A549 (cell line): ENCODE measurements at regions not wholly inside any gene's neighbourhood (a gene's known extent, or its start where the extent isn't known, plus 50 kb on each side); places are given as distances from the start of the nearest gene placed in this dataset.

Source experiments
- ATAC-seq, 2 experiments: fragments of 200-7000 bp in 1 of 2; fragments of >200 bp in 1 of 2; cut with Nextera tagmentation in 1 of 2; cut with Tn5 transposase in 1 of 2; 3 replicates each; pipeline versions ENCODE4 v1.8.0 to v1.9.1; 2018 to 2020; ENCODE audit warnings: mild to moderate bottlenecking in 1 of 2, moderate library complexity in 1 of 2
- CTCF ChIA-PET: fragments of 300-600 bp; sonication (Branson Sonifier 250); formaldehyde crosslinking; extraction: SDS; loops from one replicate; lab custom pipeline; 2021; ENCODE audit warnings: antibody characterized with exemption, inconsistent platforms; lab: Yijun Ruan, JAX
- POLR2A ChIA-PET: fragments of 350-600 bp; formaldehyde crosslinking; extraction: SDS; loops from one replicate; lab custom pipeline; 2021; ENCODE audit warnings: antibody characterized with exemption, inconsistent platforms; lab: Yijun Ruan, JAX
- DNase-seq, 2 experiments: peaks; one replicate each; pipeline versions ENCODE4 v3.0.0 to v3.0.0-alpha.2; 2011 to 2016; ENCODE audit warnings: low read depth in 1 of 2, low spot score in 1 of 2
- FAIRE-seq: peaks from 2 replicates; lab custom pipeline; 2011; peaks lifted over from hg19 to GRCh38; lab: Jason Lieb, UNC
- H3K27ac ChIP-seq, 2 experiments: fragments of >200 bp; sonication (Bioruptor Twin); formaldehyde crosslinking; 3 replicates each; pipeline ENCODE4 v1.5.1; 2016 to 2017
- H3K4me1 ChIP-seq: fragments of >200 bp; sonication (Bioruptor Twin); formaldehyde crosslinking; 3 replicates; pipeline ENCODE4 v1.6.1; 2016
- H3K4me2 ChIP-seq: fragments of >200 bp; sonication (Bioruptor Twin); formaldehyde crosslinking; 3 replicates; pipeline ENCODE4 v1.6.1; 2016
- H3K4me3 ChIP-seq: fragments of >200 bp; sonication (Bioruptor Twin); formaldehyde crosslinking; 3 replicates; pipeline ENCODE4 v1.5.1; 2016
- H3K9me3 ChIP-seq: fragments of >200 bp; sonication (Bioruptor Twin); formaldehyde crosslinking; 3 replicates; pipeline ENCODE4 v1.6.1; 2016
- ATOH8 ChIP-seq: fragments of 250-450 bp; sonication (Bioruptor Pico); IDR thresholded peaks from 2 replicates; pipeline ENCODE4 v1.5.0; 2020; ENCODE audit warnings: low read depth, mild to moderate bottlenecking, moderate library complexity
- CBX2 ChIP-seq: fragments of 200-600 bp; sonication (generic); IDR thresholded peaks from 2 replicates; pipeline ENCODE4 v1.6.1; 2016; ENCODE audit warnings: low read depth, mild to moderate bottlenecking, borderline replicate concordance
- CBX8 ChIP-seq: fragments of 200-600 bp; sonication (generic); IDR thresholded peaks from 2 replicates; pipeline ENCODE4 v1.6.1; 2016
- CHD4 ChIP-seq: fragments of 200-600 bp; sonication (generic); IDR thresholded peaks from 2 replicates; pipeline ENCODE4 v1.6.1; 2016; ENCODE audit warnings: antibody characterized with exemption, mild to moderate bottlenecking, borderline replicate concordance
- EHF ChIP-seq: fragments of 250-450 bp; sonication (Bioruptor Pico); IDR thresholded peaks from 2 replicates; pipeline ENCODE4 v1.5.0; 2020; ENCODE audit warnings: mild to moderate bottlenecking
- EHMT2 ChIP-seq: fragments of 200-600 bp; sonication (generic); IDR thresholded peaks from 2 replicates; pipeline ENCODE4 v1.6.1; 2016; ENCODE audit warnings: antibody characterized with exemption, low read depth, mild to moderate bottlenecking, moderate library complexity
- ELK1 ChIP-seq: fragments of 150-350 bp; IDR thresholded peaks from 2 replicates; pipeline ENCODE4 v1.6.1; 2014; ENCODE audit warnings: low read depth, mild to moderate bottlenecking, low read length
- ESRRA ChIP-seq: fragments of 150-350 bp; IDR thresholded peaks from 2 replicates; pipeline ENCODE4 v1.6.1; 2014; ENCODE audit warnings: mild to moderate bottlenecking, low read length, borderline replicate concordance
- FOSL2 ChIP-seq, 2 experiments: fragments of 450-650 bp in 1 of 2; fragments of >200 bp in 1 of 2; sonication (Bioruptor Twin) in 1 of 2; formaldehyde crosslinking; IDR thresholded peaks; 2 replicates each; pipeline versions ENCODE4 v1.5.0 to v1.6.1; 2016 to 2020; ENCODE audit warnings: mild to moderate bottlenecking in 1 of 2, moderate library complexity in 1 of 2
- GATA3 ChIP-seq: IDR thresholded peaks from 2 replicates; pipeline ENCODE4 v1.6.1; 2012; ENCODE audit warnings: borderline replicate concordance
- HES2 ChIP-seq: fragments of >200 bp; sonication (Bioruptor Twin); formaldehyde crosslinking; IDR thresholded peaks from 2 replicates; pipeline ENCODE4 v1.6.1; 2016
- HOXA7 ChIP-seq: fragments of 250-450 bp; sonication (Bioruptor Pico); IDR thresholded peaks from 2 replicates; pipeline ENCODE4 v1.5.0; 2020; ENCODE audit warnings: mild to moderate bottlenecking, moderate library complexity
- KDM5A ChIP-seq: fragments of 200-600 bp; sonication (generic); IDR thresholded peaks from 2 replicates; pipeline ENCODE4 v1.6.1; 2016; ENCODE audit warnings: antibody characterized with exemption, mild to moderate bottlenecking
- MAZ ChIP-seq: fragments of 150-350 bp; IDR thresholded peaks from 2 replicates; pipeline ENCODE4 v1.6.1; 2014; ENCODE audit warnings: antibody characterized with exemption, low read depth, low read length, borderline replicate concordance
- MYC ChIP-seq: IDR thresholded peaks from 2 replicates; pipeline ENCODE4 v1.6.1; 2012; ENCODE audit warnings: mild to moderate bottlenecking, inconsistent platforms, low read length, improper control_type of control experiment, borderline replicate concordance
- NPAS2 ChIP-seq: fragments of 250-450 bp; sonication (Bioruptor Pico); IDR thresholded peaks from 2 replicates; pipeline ENCODE4 v1.8.0; 2022; ENCODE audit warnings: mild to moderate bottlenecking, moderate library complexity, borderline replicate concordance
- NR3C1 ChIP-seq: fragments of >200 bp; sonication (Bioruptor Twin); formaldehyde crosslinking; IDR thresholded peaks from 3 replicates; pipeline ENCODE4 v1.6.1; 2017
- PHF8 ChIP-seq: fragments of 200-600 bp; sonication (generic); IDR thresholded peaks from 2 replicates; pipeline ENCODE4 v1.6.1; 2016; ENCODE audit warnings: low read depth, mild to moderate bottlenecking, antibody characterized with exemption, moderate library complexity, borderline replicate concordance
- POLR2A ChIP-seq: IDR thresholded peaks from 2 replicates; pipeline ENCODE4 v1.6.1; 2012; ENCODE audit warnings: mild to moderate bottlenecking, low read length
- POLR2AphosphoS2 ChIP-seq: conservative IDR thresholded peaks from 2 replicates; pipeline ENCODE4 v1.6.1; 2012; ENCODE audit warnings: low read length, improper control_type of control experiment, inconsistent platforms
- RARB ChIP-seq: fragments of 250-450 bp; sonication (Bioruptor Pico); IDR thresholded peaks from 2 replicates; pipeline ENCODE4 v1.8.0; 2021; ENCODE audit warnings: mild to moderate bottlenecking, moderate library complexity
- REST ChIP-seq: fragments of 200-600 bp; sonication (generic); IDR thresholded peaks from 2 replicates; pipeline ENCODE4 v1.6.1; 2016; ENCODE audit warnings: antibody characterized with exemption, mild to moderate bottlenecking, moderate library complexity
- SMC3 ChIP-seq: fragments of >200 bp; sonication (Bioruptor Twin); formaldehyde crosslinking; IDR thresholded peaks from 3 replicates; pipeline ENCODE4 v1.6.1; 2018; ENCODE audit warnings: inconsistent platforms
- SREBF2 ChIP-seq: fragments of 450-650 bp; IDR thresholded peaks from 2 replicates; pipeline ENCODE4 v1.6.1; 2014; ENCODE audit warnings: mild to moderate bottlenecking, moderate library complexity
- TP53 ChIP-seq: fragments of 250-450 bp; sonication (Bioruptor Pico); IDR thresholded peaks from 2 replicates; pipeline ENCODE4 v1.5.0; 2021; ENCODE audit warnings: mild to moderate bottlenecking, moderate library complexity
- WGBS: methylation state at CpG from one replicate; pipeline ENCODE4 v1.1.6; 2017; ENCODE audit errors: missing lambda C conversion rate; 5-methylcytosine and 5-hydroxymethylcytosine counted together
- TF ChIP-seq, protein P1 (sequence below): IDR thresholded peaks from 2 replicates; pipeline ENCODE4 v1.6.1; 2012

GRCh38 chr12:45601888-45602287, 127.6 kb upstream of the ARID2 start:
- Histone ChIP-seq H3K4me3 (no peak overlapping the region), H3K4me2 (no peak overlapping the region), H3K27ac (no peak overlapping the region), H3K4me1 (no peaks in the 10 kb centered on the region), H3K9me3 (peaks cover 21% of the 10 kb centered on the region; the same call in 2 of the 3 replicates)
- POLR2A ChIA-PET = no interaction called here
- no peak for ATAC-seq
- no peak for FAIRE-seq
- CTCF ChIA-PET = no interaction called here
- 57% methylated on average over 4 of the region's 4 CpGs for WGBS
- no peak for DNase-seq
- TF ChIP-seq HOXA7 (CRISPR knock-in tag) = no peak
- TF ChIP-seq ESRRA = no peak
- TF ChIP-seq POLR2AphosphoS2 = no peak
- TF ChIP-seq EHMT2 = no peak
- TF ChIP-seq REST = no peak
- no peak for TF ChIP-seq RARB
- no peak for TF ChIP-seq ELK1
- TF ChIP-seq MAZ = no peak
- TF ChIP-seq PHF8 = no peak
- TF ChIP-seq GATA3 = no peak
- TF ChIP-seq TP53 (CRISPR knock-in tag) = no peak
- TF ChIP-seq EHF (CRISPR knock-in tag) = no peak
- TF ChIP-seq NPAS2 (CRISPR knock-in tag) = no peak
- TF ChIP-seq, protein P1, sequence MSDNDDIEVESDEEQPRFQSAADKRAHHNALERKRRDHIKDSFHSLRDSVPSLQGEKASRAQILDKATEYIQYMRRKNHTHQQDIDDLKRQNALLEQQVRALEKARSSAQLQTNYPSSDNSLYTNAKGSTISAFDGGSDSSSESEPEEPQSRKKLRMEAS = no peak
- TF ChIP-seq CBX2 = no peak

GRCh38 chr12:45605624-45606023, 123.9 kb upstream of the ARID2 start:
- FAIRE-seq = no peak
- ATAC-seq = no peak
- CTCF ChIA-PET = no interaction called here

More at GRCh38 chr12:45605624-45606023, 123.9 kb upstream of the ARID2 start:
- H3K27ac ChIP-seq = no peak overlapping the region
- no peak overlapping the region for H3K4me3 ChIP-seq
- 5% methylated on average over 1 of the region's 1 CpG for WGBS
- POLR2A ChIA-PET = no interaction called here
- no peak for DNase-seq
- no peak overlapping the region for H3K4me2 ChIP-seq
- H3K9me3 ChIP-seq = peaks cover 21% of the 10 kb centered on the region; the same call in 2 of the 3 replicates
- no peaks in the 10 kb centered on the region for H3K4me1 ChIP-seq
- TF ChIP-seq ATOH8 (CRISPR knock-in tag) (no peak), ESRRA (no peak), SMC3 (no peak), SREBF2 (no peak), HES2 (no peak), POLR2A (no peak), KDM5A (no peak), CHD4 (no peak), FOSL2 (IDR thresholded peaks at IDR 0.05) (no peak), FOSL2 (CRISPR knock-in tag; IDR thresholded peaks at IDR 0.05) (no peak), GATA3 (no peak), MYC (no peak), MAZ (no peak), NR3C1 (no peak), CBX8 (no peak)
